Glutamatergic neuron (in vitro differentiated cells): ENCODE measurements at regions not wholly inside any gene's neighbourhood (a gene's known extent, or its start where the extent isn't known, plus 50 kb on each side); places are given as distances from the start of the nearest gene placed in this dataset.

Source experiments
- DNase-seq: peaks from one replicate; pipeline ENCODE4 v3.0.0; 2022
- H3K27ac Mint-ChIP-seq: one replicate; pipeline ENCODE4 v1.8.0; 2020; ENCODE audit warnings: mild to moderate bottlenecking, mixed read lengths, inconsistent platforms; ENCODE audit not compliant: unreplicated experiment
- H3K27me3 Mint-ChIP-seq: one replicate; pipeline ENCODE4 v1.8.0; 2020; ENCODE audit warnings: mild to moderate bottlenecking, moderate library complexity, mixed read lengths, inconsistent platforms; ENCODE audit not compliant: unreplicated experiment
- H3K36me3 Mint-ChIP-seq: one replicate; pipeline ENCODE4 v1.8.0; 2020; ENCODE audit warnings: mild to moderate bottlenecking, mixed read lengths, inconsistent platforms; ENCODE audit not compliant: unreplicated experiment
- H3K4me1 Mint-ChIP-seq: one replicate; pipeline ENCODE4 v1.8.0; 2020; ENCODE audit warnings: mild to moderate bottlenecking, low read depth, mixed read lengths, inconsistent platforms; ENCODE audit not compliant: unreplicated experiment
- H3K4me3 Mint-ChIP-seq: one replicate; pipeline ENCODE4 v1.8.0; 2020; ENCODE audit warnings: mild to moderate bottlenecking, mixed read lengths, inconsistent platforms; ENCODE audit not compliant: unreplicated experiment
- H3K9me3 Mint-ChIP-seq: one replicate; pipeline ENCODE4 v1.8.0; 2020; ENCODE audit warnings: mild to moderate bottlenecking, moderate library complexity, mixed read lengths, inconsistent platforms; ENCODE audit not compliant: unreplicated experiment
- TF ChIP-seq, protein P1 (sequence below): fragments of 200-600 bp; sonication (generic); IDR thresholded peaks from one replicate; pipeline ENCODE4 v1.5.0; 2021; ENCODE audit not compliant: partially characterized antibody, unreplicated experiment

DNA sequence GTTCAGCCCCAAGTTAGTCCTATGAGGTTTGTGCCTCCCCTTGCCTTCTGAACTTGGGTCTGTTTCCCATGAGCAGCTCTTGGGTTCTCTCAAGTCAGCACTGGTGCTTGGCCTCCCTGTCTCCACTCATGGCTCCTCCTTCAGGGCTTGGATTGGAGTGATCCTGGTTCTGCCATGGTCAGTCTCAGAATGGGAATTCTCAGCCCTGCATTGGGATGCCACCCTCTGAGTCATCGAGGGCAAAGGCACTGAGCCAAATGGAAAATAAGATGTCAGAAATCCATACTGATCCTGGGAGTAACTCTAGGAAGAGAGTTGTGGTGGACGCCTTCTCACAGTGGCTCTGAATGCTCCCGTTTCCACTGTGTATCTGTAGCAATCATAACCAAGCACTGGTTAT, 233.4 kb upstream of the HABP2 start:
- Mint-ChIP-seq H3K9me3 (peaks cover 3% of the 10 kb centered on the region), H3K36me3 (no peaks in the 10 kb centered on the region), H3K4me3 (no peak overlapping the region), H3K4me1 (no peaks in the 10 kb centered on the region), H3K27me3 (no peaks in the 10 kb centered on the region), H3K27ac (no peak overlapping the region)
- TF ChIP-seq, protein P1, sequence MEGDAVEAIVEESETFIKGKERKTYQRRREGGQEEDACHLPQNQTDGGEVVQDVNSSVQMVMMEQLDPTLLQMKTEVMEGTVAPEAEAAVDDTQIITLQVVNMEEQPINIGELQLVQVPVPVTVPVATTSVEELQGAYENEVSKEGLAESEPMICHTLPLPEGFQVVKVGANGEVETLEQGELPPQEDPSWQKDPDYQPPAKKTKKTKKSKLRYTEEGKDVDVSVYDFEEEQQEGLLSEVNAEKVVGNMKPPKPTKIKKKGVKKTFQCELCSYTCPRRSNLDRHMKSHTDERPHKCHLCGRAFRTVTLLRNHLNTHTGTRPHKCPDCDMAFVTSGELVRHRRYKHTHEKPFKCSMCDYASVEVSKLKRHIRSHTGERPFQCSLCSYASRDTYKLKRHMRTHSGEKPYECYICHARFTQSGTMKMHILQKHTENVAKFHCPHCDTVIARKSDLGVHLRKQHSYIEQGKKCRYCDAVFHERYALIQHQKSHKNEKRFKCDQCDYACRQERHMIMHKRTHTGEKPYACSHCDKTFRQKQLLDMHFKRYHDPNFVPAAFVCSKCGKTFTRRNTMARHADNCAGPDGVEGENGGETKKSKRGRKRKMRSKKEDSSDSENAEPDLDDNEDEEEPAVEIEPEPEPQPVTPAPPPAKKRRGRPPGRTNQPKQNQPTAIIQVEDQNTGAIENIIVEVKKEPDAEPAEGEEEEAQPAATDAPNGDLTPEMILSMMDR, result no peak
- DNase-seq, result no peak

DNA sequence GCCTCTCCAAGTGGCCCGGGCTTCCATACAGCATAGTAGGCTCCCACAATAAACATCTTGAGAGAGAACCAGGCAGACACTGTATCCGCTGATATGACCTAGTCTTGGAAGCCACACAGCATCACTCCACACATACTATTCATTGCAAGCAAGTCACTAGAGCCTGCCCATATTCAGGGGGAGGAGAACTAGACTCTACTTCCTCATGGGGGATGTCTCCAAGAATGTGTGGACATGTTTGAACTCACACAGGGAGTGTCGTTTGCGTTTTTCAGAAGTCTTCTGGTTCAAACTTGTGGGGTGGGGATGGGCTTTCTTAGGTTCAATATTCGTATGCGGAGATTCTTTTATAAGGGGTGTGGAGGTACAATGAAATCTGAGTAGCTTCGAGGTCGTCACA, 232.6 kb upstream of the HABP2 start:
- H3K27ac Mint-ChIP-seq, result no peak overlapping the region
- no peak overlapping the region for H3K4me3 Mint-ChIP-seq
- DNase-seq, result no peak
- no peaks in the 10 kb centered on the region for H3K27me3 Mint-ChIP-seq
- TF ChIP-seq, protein P1, result no peak
- no peaks in the 10 kb centered on the region for H3K4me1 Mint-ChIP-seq
- no peaks in the 10 kb centered on the region for H3K36me3 Mint-ChIP-seq
- H3K9me3 Mint-ChIP-seq, result peaks cover 3% of the 10 kb centered on the region

DNA sequence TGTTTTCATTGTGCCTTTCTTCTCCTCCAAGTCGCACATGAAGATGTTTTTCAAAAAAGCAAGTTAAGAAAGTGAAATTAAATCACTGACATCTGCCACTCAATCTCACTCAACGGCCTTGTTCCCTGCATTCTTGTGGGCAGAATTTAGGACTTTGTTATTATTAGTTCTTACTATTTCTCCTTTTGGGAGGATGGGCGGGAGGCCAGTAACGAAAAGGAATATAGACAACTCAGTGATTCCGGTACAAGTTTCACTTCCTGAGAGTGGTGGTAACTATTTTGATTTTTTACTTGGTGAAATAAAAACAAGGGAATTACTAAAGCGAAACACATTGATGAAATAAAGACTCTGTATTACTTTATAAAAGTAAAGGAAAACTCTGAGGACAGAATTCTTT, 231.9 kb upstream of the HABP2 start:
- DNase-seq, result no peak
- H3K27me3 Mint-ChIP-seq, result peaks cover under 1% of the 10 kb centered on the region
- TF ChIP-seq, protein P1, result no peak
- no peak overlapping the region for H3K4me3 Mint-ChIP-seq
- peaks cover under 1% of the 10 kb centered on the region for H3K4me1 Mint-ChIP-seq
- no peaks in the 10 kb centered on the region for H3K36me3 Mint-ChIP-seq
- H3K27ac Mint-ChIP-seq, result no peak overlapping the region
- H3K9me3 Mint-ChIP-seq, result peaks cover 3% of the 10 kb centered on the region

DNA sequence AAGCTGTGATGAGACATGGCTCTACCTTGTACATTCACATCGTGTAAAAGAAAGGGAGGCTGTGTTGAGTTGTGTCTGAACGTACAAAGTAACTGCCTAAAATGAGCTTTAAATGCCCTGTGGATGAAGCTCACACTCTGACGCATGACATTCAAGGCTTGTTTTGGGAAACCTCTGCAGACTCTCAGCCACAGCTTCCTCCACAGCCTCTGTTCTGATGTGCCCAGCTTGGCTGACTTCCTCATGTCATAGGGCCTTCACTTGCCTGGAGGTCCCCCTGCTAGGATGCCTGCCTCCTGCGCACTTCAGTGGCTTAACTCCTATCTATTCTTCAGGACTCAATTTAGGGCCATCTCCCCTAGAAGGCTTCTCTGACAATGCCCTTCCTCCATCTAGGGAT, 230.0 kb upstream of the HABP2 start:
- TF ChIP-seq, protein P1, result no peak
- H3K4me1 Mint-ChIP-seq, result peaks cover 11% of the 10 kb centered on the region
- no peak for DNase-seq

DNA sequence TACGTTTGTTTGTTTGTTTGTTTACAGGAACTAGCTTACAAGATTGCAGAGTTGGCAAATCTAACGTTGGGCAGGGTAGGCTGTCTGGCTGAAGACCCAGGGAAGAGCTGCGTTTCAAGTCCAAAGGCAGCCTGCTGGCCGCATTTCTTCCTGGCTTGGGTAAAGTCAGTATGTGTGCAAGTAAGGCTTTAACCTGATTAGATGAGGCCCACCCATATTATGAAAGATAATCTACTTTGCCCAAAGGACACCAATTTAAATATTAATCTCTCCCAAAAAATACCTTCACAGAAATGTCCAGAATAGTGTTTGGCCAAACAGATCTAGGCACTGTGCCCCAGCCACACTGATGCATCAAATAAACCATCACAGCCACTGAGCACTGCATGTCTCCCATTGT, 228.9 kb upstream of the HABP2 start:
- Mint-ChIP-seq H3K4me3 (no peak overlapping the region), H3K27me3 (peaks cover 2% of the 10 kb centered on the region), H3K9me3 (no peaks in the 10 kb centered on the region), H3K4me1 (peaks cover 11% of the 10 kb centered on the region), H3K27ac (no peak overlapping the region), H3K36me3 (no peaks in the 10 kb centered on the region)
- TF ChIP-seq, protein P1, result no peak
- no peak for DNase-seq

More for the DNA sequence above, 230.0 kb upstream of the HABP2 start:
- Mint-ChIP-seq H3K36me3 (no peaks in the 10 kb centered on the region), H3K27me3 (peaks cover 2% of the 10 kb centered on the region), H3K4me3 (no peak overlapping the region), H3K9me3 (peaks cover 3% of the 10 kb centered on the region), H3K27ac (no peak overlapping the region)
